Ascending aorta (tissue), 2 donors: ENCODE measurements at regions not wholly inside any gene's neighbourhood (a gene's known extent, or its start where the extent isn't known, plus 50 kb on each side); places are given as distances from the start of the nearest gene placed in this dataset.

Source experiments
- DNase-seq, 2 donors: peaks; one replicate each; pipeline ENCODE4 v3.0.0-alpha.2; 2019; ENCODE audit warnings: low spot score in 2 of 2
- H3K27ac ChIP-seq, 2 donors: fragments of 200-600 bp; sonication (generic); one replicate each; pipeline ENCODE4 v1.5.1; 2016 to 2017; ENCODE audit warnings: mild to moderate bottlenecking in 1 of 2
- H3K27me3 ChIP-seq: fragments of 200-600 bp; sonication (generic); one replicate; pipeline ENCODE4 v1.5.1; 2017
- H3K36me3 ChIP-seq, 2 donors: fragments of 200-600 bp; sonication (generic); one replicate each; pipeline ENCODE4 v1.5.1; 2016
- H3K4me1 ChIP-seq, 2 donors: fragments of 200-600 bp; sonication (generic); one replicate each; pipeline ENCODE4 v1.5.1; 2016 to 2017; ENCODE audit warnings: mild to moderate bottlenecking in 1 of 2
- H3K4me3 ChIP-seq, 2 donors: fragments of 200-600 bp; sonication (generic); one replicate each; pipeline ENCODE4 v1.5.1; 2016 to 2017; ENCODE audit warnings: mild to moderate bottlenecking in 1 of 2
- H3K9me3 ChIP-seq, 2 donors: fragments of 200-600 bp; sonication (generic); one replicate each; pipeline ENCODE4 v1.5.1; 2016
- intact Hi-C: fragments of 100-400 bp; cut with DNase I; formaldehyde crosslinking; loops from one replicate; pipeline ENCODE4 v1.15.1; 2023
- TF ChIP-seq, protein P1 (sequence below), 3 experiments: fragments of 200-600 bp in 2 of 3; fragments of 450-650 bp in 1 of 3; sonication (generic) in 2 of 3; IDR thresholded peaks; one replicate each; pipeline ENCODE4 v1.5.1; 2016 to 2019; ENCODE audit warnings: antibody characterized with exemption in 3 of 3, mild to moderate bottlenecking in 1 of 3, moderate library complexity in 1 of 3

DNA sequence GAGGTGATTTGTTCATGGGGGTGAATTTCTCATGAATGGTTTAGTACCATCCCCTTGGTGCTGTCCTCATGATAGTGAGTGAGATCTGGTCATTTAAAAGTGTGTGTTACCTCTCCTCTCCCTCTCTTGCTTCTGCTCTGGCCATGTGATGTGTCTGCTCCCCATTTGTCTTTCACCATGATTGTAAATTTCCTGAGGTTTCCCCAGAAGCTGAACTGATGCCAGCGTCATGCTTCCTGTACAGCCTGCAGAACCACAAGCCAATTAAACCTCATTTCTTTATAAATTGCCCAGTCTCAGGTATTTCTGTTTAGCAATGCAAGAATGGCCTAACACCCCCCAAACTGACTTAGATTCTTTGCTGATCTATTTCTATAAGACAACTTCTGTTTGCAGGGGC, 249.4 kb upstream of the B3GALT2 start:
- intact Hi-C loops: no loop called here
- DNase-seq: no peak
- no peak overlapping the region for H3K27ac ChIP-seq
- H3K36me3 ChIP-seq: no peaks in the 10 kb centered on the region
- TF ChIP-seq, protein P1, sequence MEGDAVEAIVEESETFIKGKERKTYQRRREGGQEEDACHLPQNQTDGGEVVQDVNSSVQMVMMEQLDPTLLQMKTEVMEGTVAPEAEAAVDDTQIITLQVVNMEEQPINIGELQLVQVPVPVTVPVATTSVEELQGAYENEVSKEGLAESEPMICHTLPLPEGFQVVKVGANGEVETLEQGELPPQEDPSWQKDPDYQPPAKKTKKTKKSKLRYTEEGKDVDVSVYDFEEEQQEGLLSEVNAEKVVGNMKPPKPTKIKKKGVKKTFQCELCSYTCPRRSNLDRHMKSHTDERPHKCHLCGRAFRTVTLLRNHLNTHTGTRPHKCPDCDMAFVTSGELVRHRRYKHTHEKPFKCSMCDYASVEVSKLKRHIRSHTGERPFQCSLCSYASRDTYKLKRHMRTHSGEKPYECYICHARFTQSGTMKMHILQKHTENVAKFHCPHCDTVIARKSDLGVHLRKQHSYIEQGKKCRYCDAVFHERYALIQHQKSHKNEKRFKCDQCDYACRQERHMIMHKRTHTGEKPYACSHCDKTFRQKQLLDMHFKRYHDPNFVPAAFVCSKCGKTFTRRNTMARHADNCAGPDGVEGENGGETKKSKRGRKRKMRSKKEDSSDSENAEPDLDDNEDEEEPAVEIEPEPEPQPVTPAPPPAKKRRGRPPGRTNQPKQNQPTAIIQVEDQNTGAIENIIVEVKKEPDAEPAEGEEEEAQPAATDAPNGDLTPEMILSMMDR (IDR thresholded peaks at IDR 0.05): no peak
- no peaks in the 10 kb centered on the region for H3K9me3 ChIP-seq
- H3K4me1 ChIP-seq: no peaks in the 10 kb centered on the region
- no peak overlapping the region for H3K4me3 ChIP-seq
- no peaks in the 10 kb centered on the region for H3K27me3 ChIP-seq

DNA sequence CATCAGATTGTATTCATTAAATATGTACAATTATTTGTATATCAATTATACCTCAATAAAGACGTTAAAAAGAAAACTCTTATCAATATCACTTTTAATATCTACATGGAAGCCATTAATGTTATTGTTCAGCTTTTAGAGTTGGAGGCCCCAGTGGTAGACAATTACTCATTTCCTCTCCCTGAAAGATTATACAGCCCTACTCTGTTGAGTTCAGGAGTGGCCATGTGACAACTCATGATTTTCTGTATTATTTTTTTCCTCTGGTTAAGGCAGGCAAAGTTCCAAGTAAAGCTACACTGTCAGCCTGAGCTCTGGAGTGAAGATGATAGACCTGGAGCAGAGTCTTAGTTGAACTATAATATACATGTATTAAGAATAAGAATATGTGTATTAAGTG, 247.9 kb upstream of the B3GALT2 start:
- intact Hi-C loops: no loop called here
- TF ChIP-seq, protein P1 (IDR thresholded peaks at IDR 0.05): no peak
- H3K4me1 ChIP-seq: no peaks in the 10 kb centered on the region

DNA sequence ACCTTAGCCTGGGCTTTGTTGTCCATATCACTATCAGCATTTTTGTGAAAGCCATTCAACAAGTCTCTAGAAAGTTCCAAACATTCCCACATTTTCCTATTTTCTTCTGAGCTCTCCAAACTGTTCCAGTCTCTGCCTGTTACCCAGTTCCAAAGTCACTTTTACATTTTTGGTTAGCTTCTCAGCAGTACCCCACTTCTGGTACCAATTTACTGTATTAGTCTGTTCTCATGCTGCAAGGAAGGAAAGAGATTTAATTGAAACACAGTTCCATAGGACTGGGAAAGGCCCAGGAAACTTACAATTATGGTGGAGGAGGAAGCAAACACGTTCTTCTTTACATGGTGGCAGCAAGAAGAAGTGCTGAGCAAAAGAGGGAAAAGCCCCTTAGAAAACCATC, 247.2 kb upstream of the B3GALT2 start:
- H3K9me3 ChIP-seq: no peaks in the 10 kb centered on the region
- no peak overlapping the region for H3K27ac ChIP-seq
- intact Hi-C loops: no loop called here
- no peak for DNase-seq
- H3K36me3 ChIP-seq: no peaks in the 10 kb centered on the region
- H3K4me3 ChIP-seq: no peak overlapping the region
- no peaks in the 10 kb centered on the region for H3K4me1 ChIP-seq
- TF ChIP-seq, protein P1 (IDR thresholded peaks at IDR 0.05): no peak
- no peaks in the 10 kb centered on the region for H3K27me3 ChIP-seq

More for the DNA sequence above, 247.9 kb upstream of the B3GALT2 start:
- no peaks in the 10 kb centered on the region for H3K9me3 ChIP-seq
- H3K36me3 ChIP-seq: no peaks in the 10 kb centered on the region
- H3K27ac ChIP-seq: no peak overlapping the region
- H3K27me3 ChIP-seq: no peaks in the 10 kb centered on the region
- no peak for DNase-seq
- no peak overlapping the region for H3K4me3 ChIP-seq

- intact Hi-C loops: no loop called here
- Histone ChIP-seq H3K27ac (no peak overlapping the region), H3K4me3 (no peak overlapping the region), H3K36me3 (no peaks in the 10 kb centered on the region), H3K9me3 (no peaks in the 10 kb centered on the region), H3K4me1 (no peaks in the 10 kb centered on the region), H3K27me3 (no peaks in the 10 kb centered on the region)
- TF ChIP-seq, protein P1 (IDR thresholded peaks at IDR 0.05): no peak
- no peak for DNase-seq
Observed at GRCh38 chr1:193432979-193433587, 246.7 kb upstream of the B3GALT2 start.

DNA sequence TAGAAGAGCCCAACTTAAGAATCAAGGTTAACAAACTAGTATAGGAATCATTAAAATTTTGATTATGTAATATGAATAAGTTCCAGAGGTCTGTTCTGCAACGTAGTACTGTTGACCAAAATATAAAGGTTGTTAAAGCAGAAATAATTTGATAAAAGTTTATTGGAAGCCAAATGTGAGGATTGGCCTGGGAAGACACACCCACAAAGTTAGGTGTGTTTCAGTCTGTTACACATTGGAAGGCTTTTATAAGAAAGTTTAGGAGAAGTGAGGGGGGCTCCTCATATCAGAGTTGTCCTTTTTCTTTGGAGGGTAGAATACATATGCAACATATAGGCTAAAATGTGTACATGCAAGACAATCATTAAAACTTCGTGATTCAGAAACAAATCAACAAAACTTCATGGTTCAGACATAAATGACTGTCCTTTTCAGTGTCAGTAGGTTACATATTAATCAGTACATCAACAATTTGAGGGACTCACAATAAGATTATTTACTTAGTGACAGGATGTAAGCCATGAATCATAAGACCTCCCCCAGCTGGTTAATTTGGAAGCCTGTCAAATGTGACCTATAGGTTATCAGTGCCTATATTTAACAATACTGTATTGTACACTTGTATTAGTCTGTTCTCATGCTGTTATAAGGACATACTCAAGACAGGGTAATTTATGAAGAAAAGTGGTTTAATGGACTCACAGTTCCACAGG, 245.0 kb upstream of the B3GALT2 start:
- Histone ChIP-seq H3K4me1 (no peaks in the 10 kb centered on the region), H3K27ac (no peak overlapping the region), H3K36me3 (no peaks in the 10 kb centered on the region), H3K4me3 (no peak overlapping the region), H3K9me3 (no peaks in the 10 kb centered on the region), H3K27me3 (no peaks in the 10 kb centered on the region)
- no peak for DNase-seq
- TF ChIP-seq, protein P1 (IDR thresholded peaks at IDR 0.05): no peak
- intact Hi-C loops: no loop called here
